ENCODE measurements at regions not wholly inside any gene's neighbourhood (a gene's known extent, or its start where the extent isn't known, plus 50 kb on each side); places are given as distances from the start of the nearest gene placed in this dataset.
"Not testable (repeated sequence)": the region's sequence is repeated elsewhere in the genome, so short reads cannot be mapped to it uniquely, and the experiment has no call there.

- Histone ChIP-seq H3K4me1 (ENCODE audit: insufficient read depth, insufficient read length) (no peaks in the 10 kb centered on the region), H3K36me3 (ENCODE audit: insufficient read depth, insufficient read length, low read length) (no peaks in the 10 kb centered on the region), H3K9ac (ENCODE audit: insufficient read length, low read depth) (no peak overlapping the region), H3K27me3 (ENCODE audit: insufficient read depth, insufficient read length) (no peaks in the 10 kb centered on the region), H3K4me3 (ENCODE audit: insufficient read length, low read depth) (no peak overlapping the region), H3K9me3 (ENCODE audit: insufficient read depth, low read length) (no peaks in the 10 kb centered on the region)
- DNase-seq (ENCODE audit: low read depth, low spot score) = no peak
- TF ChIP-seq YY1 (IDR thresholded peaks at IDR 0.05; ENCODE audit: insufficient read depth, insufficient read length) = no peak
- no peak for TF ChIP-seq SUZ12 (IDR thresholded peaks at IDR 0.05; ENCODE audit: extremely low read depth, insufficient read depth, insufficient read length)
- no peak for TF ChIP-seq ZNF274 (IDR thresholded peaks at IDR 0.05; ENCODE audit: low read depth, low read length)
These were observed 668.2 kb downstream of the DOK5 start for GRCh38 chr20:55143601-55144000.

- no peaks in the 10 kb centered on the region for H3K27me3 ChIP-seq (ENCODE audit: insufficient read depth, insufficient read length)
- H3K9me3 ChIP-seq (ENCODE audit: insufficient read depth, low read length) = no peaks in the 10 kb centered on the region
- DNase-seq (ENCODE audit: low read depth, low spot score) = no peak
- H3K9ac ChIP-seq (ENCODE audit: insufficient read length, low read depth) = no peak overlapping the region
- H3K4me3 ChIP-seq (ENCODE audit: insufficient read length, low read depth) = no peak overlapping the region
- H3K4me1 ChIP-seq (ENCODE audit: insufficient read depth, insufficient read length) = no peaks in the 10 kb centered on the region
- TF ChIP-seq YY1 (IDR thresholded peaks at IDR 0.05; ENCODE audit: insufficient read depth, insufficient read length) (no peak), ZNF274 (IDR thresholded peaks at IDR 0.05; ENCODE audit: low read depth, low read length) (no peak), SUZ12 (IDR thresholded peaks at IDR 0.05; ENCODE audit: extremely low read depth, insufficient read depth, insufficient read length) (no peak)
- H3K36me3 ChIP-seq (ENCODE audit: insufficient read depth, insufficient read length, low read length) = no peaks in the 10 kb centered on the region
These were observed 667.5 kb downstream of the DOK5 start for GRCh38 chr20:55142932-55143331.

- DNase-seq (ENCODE audit: low read depth, low spot score) = no peak
- Histone ChIP-seq H3K9ac (ENCODE audit: insufficient read length, low read depth) (no peak overlapping the region), H3K9me3 (ENCODE audit: insufficient read depth, low read length) (no peaks in the 10 kb centered on the region), H3K36me3 (ENCODE audit: insufficient read depth, insufficient read length, low read length) (no peaks in the 10 kb centered on the region), H3K4me1 (ENCODE audit: insufficient read depth, insufficient read length) (no peaks in the 10 kb centered on the region), H3K27me3 (ENCODE audit: insufficient read depth, insufficient read length) (no peaks in the 10 kb centered on the region), H3K4me3 (ENCODE audit: insufficient read length, low read depth) (no peak overlapping the region)
- TF ChIP-seq YY1 (IDR thresholded peaks at IDR 0.05; ENCODE audit: insufficient read depth, insufficient read length) (no peak), SUZ12 (IDR thresholded peaks at IDR 0.05; ENCODE audit: extremely low read depth, insufficient read depth, insufficient read length) (no peak), ZNF274 (IDR thresholded peaks at IDR 0.05; ENCODE audit: low read depth, low read length) (no peak)
These were observed 665.2 kb downstream of the DOK5 start for GRCh38 chr20:55140631-55141030.

- no peak for DNase-seq (ENCODE audit: low read depth, low spot score)
- TF ChIP-seq ZNF274 (IDR thresholded peaks at IDR 0.05; ENCODE audit: low read depth, low read length) (no peak), SUZ12 (IDR thresholded peaks at IDR 0.05; ENCODE audit: extremely low read depth, insufficient read depth, insufficient read length) (no peak), YY1 (IDR thresholded peaks at IDR 0.05; ENCODE audit: insufficient read depth, insufficient read length) (no peak)
- Histone ChIP-seq H3K4me1 (ENCODE audit: insufficient read depth, insufficient read length) (no peaks in the 10 kb centered on the region), H3K36me3 (ENCODE audit: insufficient read depth, insufficient read length, low read length) (no peaks in the 10 kb centered on the region), H3K27me3 (ENCODE audit: insufficient read depth, insufficient read length) (no peaks in the 10 kb centered on the region), H3K9me3 (ENCODE audit: insufficient read depth, low read length) (no peaks in the 10 kb centered on the region), H3K9ac (ENCODE audit: insufficient read length, low read depth) (no peak overlapping the region), H3K4me3 (ENCODE audit: insufficient read length, low read depth) (no peak overlapping the region)
These were observed 663.9 kb downstream of the DOK5 start for GRCh38 chr20:55139173-55139765.

GRCh38 chr20:55135923-55136322 is 660.5 kb downstream of the DOK5 start:
- no peaks in the 10 kb centered on the region for H3K27me3 ChIP-seq (ENCODE audit: insufficient read depth, insufficient read length)
- no peaks in the 10 kb centered on the region for H3K4me1 ChIP-seq (ENCODE audit: insufficient read depth, insufficient read length)
- no peak overlapping the region for H3K9ac ChIP-seq (ENCODE audit: insufficient read length, low read depth)
- no peak for DNase-seq (ENCODE audit: low read depth, low spot score)
- no peaks in the 10 kb centered on the region for H3K36me3 ChIP-seq (ENCODE audit: insufficient read depth, insufficient read length, low read length)
- no peak for TF ChIP-seq ZNF274 (IDR thresholded peaks at IDR 0.05; ENCODE audit: low read depth, low read length)
- TF ChIP-seq YY1 (IDR thresholded peaks at IDR 0.05; ENCODE audit: insufficient read depth, insufficient read length) = no peak
- no peak for TF ChIP-seq SUZ12 (IDR thresholded peaks at IDR 0.05; ENCODE audit: extremely low read depth, insufficient read depth, insufficient read length)
- no peaks in the 10 kb centered on the region for H3K9me3 ChIP-seq (ENCODE audit: insufficient read depth, low read length)
- no peak overlapping the region for H3K4me3 ChIP-seq (ENCODE audit: insufficient read length, low read depth)

GRCh38 chr20:55132523-55132922 is 657.1 kb downstream of the DOK5 start:
- no peaks in the 10 kb centered on the region for H3K27me3 ChIP-seq (ENCODE audit: insufficient read depth, insufficient read length)
- TF ChIP-seq SUZ12 (IDR thresholded peaks at IDR 0.05; ENCODE audit: extremely low read depth, insufficient read depth, insufficient read length) (no peak), YY1 (IDR thresholded peaks at IDR 0.05; ENCODE audit: insufficient read depth, insufficient read length) (no peak), ZNF274 (IDR thresholded peaks at IDR 0.05; ENCODE audit: low read depth, low read length) (no peak)
- H3K4me1 ChIP-seq (ENCODE audit: insufficient read depth, insufficient read length) = no peaks in the 10 kb centered on the region

GRCh38 chr20:55117577-55117976 is 642.2 kb downstream of the DOK5 start:
- not testable (repeated sequence) for H3K9me3 ChIP-seq (ENCODE audit: insufficient read depth, low read length)

More at GRCh38 chr20:55132523-55132922, 657.1 kb downstream of the DOK5 start:
- Histone ChIP-seq H3K36me3 (ENCODE audit: insufficient read depth, insufficient read length, low read length) (no peaks in the 10 kb centered on the region), H3K9ac (ENCODE audit: insufficient read length, low read depth) (no peak overlapping the region), H3K4me3 (ENCODE audit: insufficient read length, low read depth) (no peak overlapping the region), H3K9me3 (ENCODE audit: insufficient read depth, low read length) (no peaks in the 10 kb centered on the region)
- DNase-seq (ENCODE audit: low read depth, low spot score) = no peak

More at GRCh38 chr20:55117577-55117976, 642.2 kb downstream of the DOK5 start:
- H3K9ac ChIP-seq (ENCODE audit: insufficient read length, low read depth); DNase-seq (ENCODE audit: low read depth, low spot score); H3K36me3 ChIP-seq (ENCODE audit: insufficient read depth, insufficient read length, low read length); H3K27me3 ChIP-seq (ENCODE audit: insufficient read depth, insufficient read length); H3K4me3 ChIP-seq (ENCODE audit: insufficient read length, low read depth); H3K4me1 ChIP-seq (ENCODE audit: insufficient read depth, insufficient read length): not testable (repeated sequence)
